ENCODE measurements at regions not wholly inside any gene's neighbourhood (a gene's known extent, or its start where the extent isn't known, plus 50 kb on each side); places are given as distances from the start of the nearest gene placed in this dataset.
"Not testable (repeated sequence)": the region's sequence is repeated elsewhere in the genome, so short reads cannot be mapped to it uniquely, and the experiment has no call there.

DNA sequence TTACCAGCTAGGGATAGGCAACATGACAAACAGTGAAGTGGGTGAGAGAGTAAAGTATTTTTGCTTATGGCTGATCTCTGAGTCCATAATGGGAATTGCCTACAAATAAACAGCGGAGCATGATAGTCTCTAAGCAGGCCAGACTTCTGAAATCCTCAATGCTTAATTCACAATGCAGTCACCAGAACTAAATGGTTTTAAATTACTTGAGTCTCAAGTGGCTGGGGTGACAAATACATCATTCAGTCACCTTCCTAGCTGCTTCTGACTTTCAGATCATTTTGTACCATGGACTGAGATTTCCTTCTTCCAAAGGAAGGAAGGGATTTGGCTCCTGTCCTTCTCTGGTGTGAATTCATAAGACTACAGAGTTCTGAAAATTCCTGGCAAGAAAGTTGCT, 82.8 kb upstream of the RMP24 start:
- peaks cover 2% of the 10 kb centered on the region for H3K27me3 ChIP-seq (ENCODE audit: control insufficient read depth, insufficient read depth, low read length)
- no peaks in the 10 kb centered on the region for H3K79me2 ChIP-seq (ENCODE audit: control insufficient read depth, insufficient read depth, low read length)
- no peak overlapping the region for H3K9ac ChIP-seq (ENCODE audit: insufficient read depth, low read length)
- H2AFZ ChIP-seq (ENCODE audit: low read length): no peak overlapping the region
- no peak for DNase-seq (ENCODE audit: low read depth in 2 of 2)
- H3K36me3 ChIP-seq (ENCODE audit: control insufficient read depth, insufficient read depth, low read length): no peaks in the 10 kb centered on the region
- H3K4me3 ChIP-seq (replicated peaks in 1 of 4; ENCODE audit: control extremely low read depth in 1 of 4, insufficient read depth in 1 of 4, low read depth in 3 of 4, low read length in 4 of 4): no peak overlapping the region
- no peaks in the 10 kb centered on the region for H4K20me1 ChIP-seq (ENCODE audit: control insufficient read depth, extremely low read depth, insufficient read depth, low read length)
- no peaks in the 10 kb centered on the region for H3K4me1 ChIP-seq (ENCODE audit: control insufficient read depth, extremely low read depth, insufficient read depth, low read length)
- no peak overlapping the region for H3K4me2 ChIP-seq (ENCODE audit: extremely low read depth, insufficient read depth, low read length)
- no peaks in the 10 kb centered on the region for H3K9me3 ChIP-seq (ENCODE audit: control insufficient read depth, insufficient read depth, low read depth, low read length)
- H3K27ac ChIP-seq (ENCODE audit: insufficient read depth, low read length): no peak overlapping the region
- TF ChIP-seq EZH2 (IDR thresholded peaks at IDR 0.05; ENCODE audit: low read length, missing control alignments): no peak
- TF ChIP-seq, protein P1, sequence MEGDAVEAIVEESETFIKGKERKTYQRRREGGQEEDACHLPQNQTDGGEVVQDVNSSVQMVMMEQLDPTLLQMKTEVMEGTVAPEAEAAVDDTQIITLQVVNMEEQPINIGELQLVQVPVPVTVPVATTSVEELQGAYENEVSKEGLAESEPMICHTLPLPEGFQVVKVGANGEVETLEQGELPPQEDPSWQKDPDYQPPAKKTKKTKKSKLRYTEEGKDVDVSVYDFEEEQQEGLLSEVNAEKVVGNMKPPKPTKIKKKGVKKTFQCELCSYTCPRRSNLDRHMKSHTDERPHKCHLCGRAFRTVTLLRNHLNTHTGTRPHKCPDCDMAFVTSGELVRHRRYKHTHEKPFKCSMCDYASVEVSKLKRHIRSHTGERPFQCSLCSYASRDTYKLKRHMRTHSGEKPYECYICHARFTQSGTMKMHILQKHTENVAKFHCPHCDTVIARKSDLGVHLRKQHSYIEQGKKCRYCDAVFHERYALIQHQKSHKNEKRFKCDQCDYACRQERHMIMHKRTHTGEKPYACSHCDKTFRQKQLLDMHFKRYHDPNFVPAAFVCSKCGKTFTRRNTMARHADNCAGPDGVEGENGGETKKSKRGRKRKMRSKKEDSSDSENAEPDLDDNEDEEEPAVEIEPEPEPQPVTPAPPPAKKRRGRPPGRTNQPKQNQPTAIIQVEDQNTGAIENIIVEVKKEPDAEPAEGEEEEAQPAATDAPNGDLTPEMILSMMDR (conservative IDR thresholded peaks at IDR 0.05 in 1 of 2, IDR thresholded peaks at IDR 0.05 in 1 of 2; ENCODE audit: low read depth in 1 of 2, low read length in 2 of 2): no peak

DNA sequence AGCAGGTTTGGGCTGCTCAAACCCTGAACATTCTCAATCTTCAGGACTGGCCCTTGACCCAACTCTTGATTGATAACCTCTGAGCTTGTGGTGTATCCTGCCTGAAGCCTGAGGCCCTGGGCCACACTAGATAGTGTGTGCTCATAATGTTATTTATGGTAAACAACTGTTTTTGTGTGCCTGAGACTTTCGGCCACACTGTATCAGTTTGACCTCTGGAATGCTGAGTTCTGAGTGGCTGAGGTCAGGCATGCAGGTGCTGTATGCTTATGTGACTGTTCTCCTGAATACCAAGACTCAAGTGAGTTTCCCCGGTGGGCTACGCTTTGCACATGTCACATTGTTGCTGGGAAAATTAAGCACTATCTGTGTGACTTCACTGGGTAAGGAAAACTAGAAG, 82.2 kb upstream of the RMP24 start:
- no peak overlapping the region for H3K4me3 ChIP-seq (replicated peaks in 1 of 4; ENCODE audit: control extremely low read depth in 1 of 4, insufficient read depth in 1 of 4, low read depth in 3 of 4, low read length in 4 of 4)
- H2AFZ ChIP-seq (ENCODE audit: low read length): no peak overlapping the region
- no peaks in the 10 kb centered on the region for H3K36me3 ChIP-seq (ENCODE audit: control insufficient read depth, insufficient read depth, low read length)
- no peaks in the 10 kb centered on the region for H3K9me3 ChIP-seq (ENCODE audit: control insufficient read depth, insufficient read depth, low read depth, low read length)
- no peak overlapping the region for H3K27ac ChIP-seq (ENCODE audit: insufficient read depth, low read length)
- H3K4me2 ChIP-seq (ENCODE audit: extremely low read depth, insufficient read depth, low read length): no peak overlapping the region
- H3K9ac ChIP-seq (ENCODE audit: insufficient read depth, low read length): no peak overlapping the region
- H3K4me1 ChIP-seq (ENCODE audit: control insufficient read depth, extremely low read depth, insufficient read depth, low read length): no peaks in the 10 kb centered on the region
- H3K27me3 ChIP-seq (ENCODE audit: control insufficient read depth, insufficient read depth, low read length): peaks cover 2% of the 10 kb centered on the region
- DNase-seq (ENCODE audit: low read depth in 2 of 2): no peak
- no peak for TF ChIP-seq EZH2 (IDR thresholded peaks at IDR 0.05; ENCODE audit: low read length, missing control alignments)
- TF ChIP-seq, protein P1 (conservative IDR thresholded peaks at IDR 0.05 in 1 of 2, IDR thresholded peaks at IDR 0.05 in 1 of 2; ENCODE audit: low read depth in 1 of 2, low read length in 2 of 2): no peak
- no peaks in the 10 kb centered on the region for H4K20me1 ChIP-seq (ENCODE audit: control insufficient read depth, extremely low read depth, insufficient read depth, low read length)
- no peaks in the 10 kb centered on the region for H3K79me2 ChIP-seq (ENCODE audit: control insufficient read depth, insufficient read depth, low read length)

DNA sequence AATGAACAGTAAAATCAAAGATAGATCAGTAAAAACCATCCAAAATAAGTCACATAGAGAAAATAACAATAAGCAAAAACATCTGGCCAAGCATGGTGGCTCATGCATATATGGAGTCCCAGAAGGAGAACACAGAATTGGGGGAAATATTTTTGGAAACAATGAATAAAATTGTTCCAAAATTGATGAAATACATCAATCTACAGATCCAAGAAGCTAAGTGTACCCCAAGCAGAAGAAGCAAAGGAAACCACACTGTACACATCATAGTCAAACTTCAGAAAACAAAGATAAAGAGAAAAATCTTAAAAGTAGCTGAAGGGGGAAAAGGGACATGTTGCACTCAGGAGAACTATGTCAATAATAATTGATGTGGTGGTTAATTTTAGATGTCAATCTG, 80.4 kb upstream of the RMP24 start:
- TF ChIP-seq, protein P1 (conservative IDR thresholded peaks at IDR 0.05 in 1 of 2, IDR thresholded peaks at IDR 0.05 in 1 of 2; ENCODE audit: low read depth in 1 of 2, low read length in 2 of 2): no peak
- TF ChIP-seq EZH2 (IDR thresholded peaks at IDR 0.05; ENCODE audit: low read length, missing control alignments): no peak
- H3K27ac ChIP-seq (ENCODE audit: insufficient read depth, low read length): no peak overlapping the region
- no peak overlapping the region for H3K4me2 ChIP-seq (ENCODE audit: extremely low read depth, insufficient read depth, low read length)
- H3K9ac ChIP-seq (ENCODE audit: insufficient read depth, low read length): no peak overlapping the region
- no peaks in the 10 kb centered on the region for H3K9me3 ChIP-seq (ENCODE audit: control insufficient read depth, insufficient read depth, low read depth, low read length)
- H3K27me3 ChIP-seq (ENCODE audit: control insufficient read depth, insufficient read depth, low read length): no peaks in the 10 kb centered on the region
- DNase-seq (ENCODE audit: low read depth in 2 of 2): no peak
- no peaks in the 10 kb centered on the region for H4K20me1 ChIP-seq (ENCODE audit: control insufficient read depth, extremely low read depth, insufficient read depth, low read length)
- no peaks in the 10 kb centered on the region for H3K79me2 ChIP-seq (ENCODE audit: control insufficient read depth, insufficient read depth, low read length)
- H3K36me3 ChIP-seq (ENCODE audit: control insufficient read depth, insufficient read depth, low read length): no peaks in the 10 kb centered on the region
- H3K4me3 ChIP-seq (replicated peaks in 1 of 4; ENCODE audit: control extremely low read depth in 1 of 4, insufficient read depth in 1 of 4, low read depth in 3 of 4, low read length in 4 of 4): no peak overlapping the region
- H3K4me1 ChIP-seq (ENCODE audit: control insufficient read depth, extremely low read depth, insufficient read depth, low read length): no peaks in the 10 kb centered on the region
- no peak overlapping the region for H2AFZ ChIP-seq (ENCODE audit: low read length)

GRCh38 chr18:35897481-35897880, 75.0 kb upstream of the RMP24 start:
- H3K4me2 ChIP-seq (ENCODE audit: extremely low read depth, insufficient read depth, low read length); H3K4me3 ChIP-seq (replicated peaks in 1 of 4; ENCODE audit: control extremely low read depth in 1 of 4, insufficient read depth in 1 of 4, low read depth in 3 of 4, low read length in 4 of 4); H3K27ac ChIP-seq (ENCODE audit: insufficient read depth, low read length); H3K4me1 ChIP-seq (ENCODE audit: control insufficient read depth, extremely low read depth, insufficient read depth, low read length); DNase-seq (ENCODE audit: low read depth in 2 of 2); H2AFZ ChIP-seq (ENCODE audit: low read length); H3K9ac ChIP-seq (ENCODE audit: insufficient read depth, low read length); H3K36me3 ChIP-seq (ENCODE audit: control insufficient read depth, insufficient read depth, low read length); H3K27me3 ChIP-seq (ENCODE audit: control insufficient read depth, insufficient read depth, low read length); H4K20me1 ChIP-seq (ENCODE audit: control insufficient read depth, extremely low read depth, insufficient read depth, low read length); H3K9me3 ChIP-seq (ENCODE audit: control insufficient read depth, insufficient read depth, low read depth, low read length); H3K79me2 ChIP-seq (ENCODE audit: control insufficient read depth, insufficient read depth, low read length): not testable (repeated sequence)
